Endodermal cell (in vitro differentiated cells): ENCODE measurements at regions not wholly inside any gene's neighbourhood (a gene's known extent, or its start where the extent isn't known, plus 50 kb on each side); places are given as distances from the start of the nearest gene placed in this dataset.

Source experiments
- DNase-seq: peaks from one replicate; pipeline ENCODE4 v3.0.0-alpha.2; 2017
- H3K27ac ChIP-seq: 2 replicates; pipeline ENCODE4 v1.5.1; 2013; ENCODE audit warnings: mild to moderate bottlenecking, low read depth, low read length, moderate library complexity
- H3K27me3 ChIP-seq: 2 replicates; pipeline ENCODE4 v1.6.1; 2013; ENCODE audit warnings: mild to moderate bottlenecking, low read length, moderate library complexity; ENCODE audit not compliant: insufficient read depth, control insufficient read depth, poor library complexity, severe bottlenecking
- H3K36me3 ChIP-seq: 2 replicates; pipeline ENCODE4 v1.7.0; 2013; ENCODE audit warnings: mild to moderate bottlenecking, low read length, moderate library complexity; ENCODE audit not compliant: control insufficient read depth, insufficient read depth
- H3K4me1 ChIP-seq: one replicate; pipeline ENCODE4 v1.7.0; 2013; ENCODE audit warnings: low read length; ENCODE audit not compliant: control insufficient read depth, insufficient read depth
- H3K4me3 ChIP-seq: 2 replicates; pipeline ENCODE4 v1.5.1; 2013; ENCODE audit warnings: mild to moderate bottlenecking, low read length, moderate library complexity
- H3K9ac ChIP-seq: 2 replicates; pipeline ENCODE4 v1.6.1; 2013; ENCODE audit warnings: mild to moderate bottlenecking, low read length, moderate library complexity; ENCODE audit not compliant: poor library complexity, severe bottlenecking; ENCODE audit errors: extremely low read depth
- H3K9me3 ChIP-seq: 2 replicates; pipeline ENCODE4 v1.6.1; 2013; ENCODE audit warnings: mild to moderate bottlenecking, low read length, moderate library complexity; ENCODE audit not compliant: control insufficient read depth
- H3K27ac Mint-ChIP-seq: 2 replicates; pipeline ENCODE4 v1.8.0; 2020; ENCODE audit warnings: mixed read lengths
- H3K27me3 Mint-ChIP-seq: 2 replicates; pipeline ENCODE4 v1.8.0; 2021; ENCODE audit warnings: mild to moderate bottlenecking, mixed read lengths; ENCODE audit not compliant: insufficient read depth
- H3K36me3 Mint-ChIP-seq: 2 replicates; pipeline ENCODE4 v1.8.0; 2020; ENCODE audit warnings: low read depth, mixed read lengths
- H3K4me1 Mint-ChIP-seq: 2 replicates; pipeline ENCODE4 v1.8.0; 2020; ENCODE audit warnings: mixed read lengths
- H3K4me3 Mint-ChIP-seq: 2 replicates; pipeline ENCODE4 v1.8.0; 2020; ENCODE audit warnings: mild to moderate bottlenecking, moderate library complexity, mixed read lengths
- H3K9me3 Mint-ChIP-seq: 2 replicates; pipeline ENCODE4 v1.8.0; 2020; ENCODE audit warnings: mild to moderate bottlenecking, mixed read lengths
- CTCF ChIP-seq: fragments of 200-600 bp; sonication (generic); conservative IDR thresholded peaks from 2 replicates; pipeline ENCODE4 v1.5.0; 2021; ENCODE audit warnings: antibody characterized with exemption, mild to moderate bottlenecking
- WGBS, 2 experiments: methylation state at CpG; one replicate each; pipeline versions ENCODE4 v1.1.5 to v1.1.7; 2013; ENCODE audit warnings: missing lambda C conversion rate in 2 of 2, mixed read lengths in 1 of 2; ENCODE audit not compliant: insufficient coverage in 1 of 2, insufficient read length in 1 of 2; 5-methylcytosine and 5-hydroxymethylcytosine counted together

DNA sequence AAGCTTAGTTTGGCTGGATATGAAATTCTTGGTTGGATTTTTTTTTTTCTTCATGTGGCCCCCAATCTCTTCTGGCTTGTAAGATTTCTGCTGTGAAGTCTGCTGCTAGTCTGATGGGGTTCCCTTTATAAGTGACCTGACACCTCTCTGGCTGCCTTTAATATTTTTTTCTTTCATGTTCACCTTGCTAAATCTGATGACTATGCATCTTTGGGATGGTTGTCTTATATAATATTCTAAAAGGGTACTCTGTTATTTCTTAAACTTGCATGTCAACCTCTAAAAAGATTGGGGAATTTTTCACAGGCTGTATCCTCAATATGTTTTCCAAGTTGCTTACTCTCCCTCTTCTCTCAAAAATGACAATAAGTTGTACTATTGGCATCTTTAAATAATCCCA lies 500.0 kb downstream of the CAAP1 start:
- no peaks in the 10 kb centered on the region for H3K27me3 Mint-ChIP-seq
- H3K4me3 Mint-ChIP-seq: no peak overlapping the region
- no peak for TF ChIP-seq CTCF
- Histone ChIP-seq H3K4me1 (no peaks in the 10 kb centered on the region), H3K27me3 (no peaks in the 10 kb centered on the region), H3K9ac (no peak overlapping the region), H3K27ac (no peak overlapping the region), H3K4me3 (no peak overlapping the region), H3K9me3 (peaks cover 15% of the 10 kb centered on the region), H3K36me3 (no peaks in the 10 kb centered on the region)
- no peaks in the 10 kb centered on the region for H3K36me3 Mint-ChIP-seq
- H3K4me1 Mint-ChIP-seq: no peaks in the 10 kb centered on the region
- no peak for DNase-seq
- H3K9me3 Mint-ChIP-seq: peaks cover 27% of the 10 kb centered on the region
- no peak overlapping the region for H3K27ac Mint-ChIP-seq

- no peaks in the 10 kb centered on the region for H3K36me3 ChIP-seq
- no peak for TF ChIP-seq CTCF
- no peaks in the 10 kb centered on the region for H3K36me3 Mint-ChIP-seq
- no peaks in the 10 kb centered on the region for H3K4me1 ChIP-seq
- no peak for DNase-seq
- peaks cover 15% of the 10 kb centered on the region for H3K9me3 ChIP-seq
- H3K9ac ChIP-seq: no peak overlapping the region
- no peaks in the 10 kb centered on the region for H3K4me1 Mint-ChIP-seq
- 91% methylated on average over 4 of the region's 4 CpGs for WGBS, 2 experiments
- H3K4me3 Mint-ChIP-seq: no peak overlapping the region
- H3K9me3 Mint-ChIP-seq: peaks cover 27% of the 10 kb centered on the region
- H3K27me3 Mint-ChIP-seq: no peaks in the 10 kb centered on the region
- H3K4me3 ChIP-seq: no peak overlapping the region
- no peak overlapping the region for H3K27ac ChIP-seq
- no peaks in the 10 kb centered on the region for H3K27me3 ChIP-seq
- H3K27ac Mint-ChIP-seq: no peak overlapping the region
These were observed 501.6 kb downstream of the CAAP1 start for GRCh38 chr9:26391036-26391435.

DNA sequence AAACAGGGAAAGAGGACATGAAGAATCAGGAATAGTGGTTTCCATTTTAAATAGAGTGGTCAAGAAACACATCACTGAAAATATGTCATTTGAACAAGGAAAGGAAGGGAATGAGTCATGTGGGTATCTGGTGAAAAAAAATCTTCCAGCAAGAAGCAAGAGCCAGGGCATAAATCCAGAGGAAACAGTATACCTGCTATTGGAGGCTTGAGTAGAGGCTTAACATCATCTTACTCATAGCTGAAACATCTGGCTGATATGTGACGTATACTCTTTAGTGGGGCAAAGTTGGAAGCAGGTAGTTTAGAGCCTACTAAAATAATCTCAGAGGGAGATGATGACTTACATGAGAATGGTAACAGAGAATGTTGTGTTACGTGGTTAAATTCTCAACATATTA lies 517.2 kb downstream of the CAAP1 start:
- H3K27ac ChIP-seq: no peak overlapping the region
- H3K4me3 Mint-ChIP-seq: no peak overlapping the region
- no peak for TF ChIP-seq CTCF
- peaks cover 3% of the 10 kb centered on the region for H3K9me3 Mint-ChIP-seq
- H3K36me3 ChIP-seq: no peaks in the 10 kb centered on the region
- no peaks in the 10 kb centered on the region for H3K27me3 ChIP-seq
- H3K9me3 ChIP-seq: no peaks in the 10 kb centered on the region
- no peak for DNase-seq
- no peak overlapping the region for H3K4me3 ChIP-seq
- H3K27ac Mint-ChIP-seq: no peak overlapping the region
- H3K27me3 Mint-ChIP-seq: no peaks in the 10 kb centered on the region
- H3K4me1 Mint-ChIP-seq: no peaks in the 10 kb centered on the region
- no peak overlapping the region for H3K9ac ChIP-seq
- no peaks in the 10 kb centered on the region for H3K4me1 ChIP-seq
- H3K36me3 Mint-ChIP-seq: no peaks in the 10 kb centered on the region
- WGBS, 2 experiments: 92 to 97% methylated on average over 2 of the region's 2 CpGs
